ENCODE measurements at regions not wholly inside any gene's neighbourhood (a gene's known extent, or its start where the extent isn't known, plus 50 kb on each side); places are given as distances from the start of the nearest gene placed in this dataset.

DNA sequence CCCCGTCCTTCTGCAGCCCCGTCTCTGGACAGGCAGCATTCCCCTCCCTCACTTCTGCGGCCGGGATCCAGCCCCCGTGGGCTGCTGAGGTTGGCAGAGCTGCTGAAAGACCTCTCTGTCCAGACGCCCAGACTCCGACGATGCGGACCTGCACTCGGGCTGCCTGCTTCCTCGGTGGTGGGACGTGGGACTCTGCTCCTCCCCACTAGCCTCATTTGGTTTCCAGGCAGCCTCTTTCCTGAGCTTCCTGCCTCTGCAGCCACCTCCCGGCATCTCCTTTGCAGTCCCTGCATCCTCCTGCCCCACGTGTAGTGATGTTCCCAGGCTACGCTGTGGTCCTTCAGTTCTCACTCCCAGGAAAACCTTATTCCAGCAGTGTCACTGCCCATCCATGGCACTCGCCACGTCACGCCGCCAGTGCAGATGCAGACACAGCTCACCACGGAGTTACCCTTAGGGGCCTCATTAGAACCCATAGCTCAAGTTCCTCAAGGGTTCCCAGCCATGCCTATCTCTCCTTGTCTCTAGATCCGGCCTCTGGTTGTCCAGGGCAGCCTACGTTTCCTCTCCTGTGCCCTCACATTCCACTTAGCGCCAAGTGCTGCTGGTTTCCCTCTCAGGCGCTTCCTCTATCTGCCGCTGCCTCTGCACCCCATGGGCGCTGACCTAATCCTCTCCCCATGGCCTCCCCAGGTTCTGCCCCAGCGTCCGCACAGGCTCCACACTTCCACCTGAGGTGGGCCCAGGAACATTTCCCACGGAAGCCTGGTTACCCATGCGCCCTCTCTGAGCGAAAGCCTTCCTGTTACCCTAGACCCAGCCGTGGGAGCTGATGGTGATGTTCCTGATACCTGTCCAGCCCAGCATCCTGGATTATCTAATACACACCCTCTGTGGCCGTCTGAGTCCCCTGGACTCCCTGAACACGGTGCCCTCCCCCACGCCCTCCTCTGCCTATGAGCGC lies 318.3 kb upstream of the MYT1L start:
- TF ChIP-seq, protein P1, sequence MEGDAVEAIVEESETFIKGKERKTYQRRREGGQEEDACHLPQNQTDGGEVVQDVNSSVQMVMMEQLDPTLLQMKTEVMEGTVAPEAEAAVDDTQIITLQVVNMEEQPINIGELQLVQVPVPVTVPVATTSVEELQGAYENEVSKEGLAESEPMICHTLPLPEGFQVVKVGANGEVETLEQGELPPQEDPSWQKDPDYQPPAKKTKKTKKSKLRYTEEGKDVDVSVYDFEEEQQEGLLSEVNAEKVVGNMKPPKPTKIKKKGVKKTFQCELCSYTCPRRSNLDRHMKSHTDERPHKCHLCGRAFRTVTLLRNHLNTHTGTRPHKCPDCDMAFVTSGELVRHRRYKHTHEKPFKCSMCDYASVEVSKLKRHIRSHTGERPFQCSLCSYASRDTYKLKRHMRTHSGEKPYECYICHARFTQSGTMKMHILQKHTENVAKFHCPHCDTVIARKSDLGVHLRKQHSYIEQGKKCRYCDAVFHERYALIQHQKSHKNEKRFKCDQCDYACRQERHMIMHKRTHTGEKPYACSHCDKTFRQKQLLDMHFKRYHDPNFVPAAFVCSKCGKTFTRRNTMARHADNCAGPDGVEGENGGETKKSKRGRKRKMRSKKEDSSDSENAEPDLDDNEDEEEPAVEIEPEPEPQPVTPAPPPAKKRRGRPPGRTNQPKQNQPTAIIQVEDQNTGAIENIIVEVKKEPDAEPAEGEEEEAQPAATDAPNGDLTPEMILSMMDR (IDR thresholded peaks at IDR 0.05) = no peak
- TF ChIP-seq POLR2AphosphoS5 (IDR thresholded peaks at IDR 0.05) (no peak), POLR2A (IDR thresholded peaks at IDR 0.05; ENCODE audit: low read depth) (no peak), EP300 (IDR thresholded peaks at IDR 0.05) (no peak)
